ENCODE measurements at regions not wholly inside any gene's neighbourhood (a gene's known extent, or its start where the extent isn't known, plus 50 kb on each side); places are given as distances from the start of the nearest gene placed in this dataset.
A peak's percentile ranks its signal among the peaks of the same experiment; 100 is the strongest.

DNA sequence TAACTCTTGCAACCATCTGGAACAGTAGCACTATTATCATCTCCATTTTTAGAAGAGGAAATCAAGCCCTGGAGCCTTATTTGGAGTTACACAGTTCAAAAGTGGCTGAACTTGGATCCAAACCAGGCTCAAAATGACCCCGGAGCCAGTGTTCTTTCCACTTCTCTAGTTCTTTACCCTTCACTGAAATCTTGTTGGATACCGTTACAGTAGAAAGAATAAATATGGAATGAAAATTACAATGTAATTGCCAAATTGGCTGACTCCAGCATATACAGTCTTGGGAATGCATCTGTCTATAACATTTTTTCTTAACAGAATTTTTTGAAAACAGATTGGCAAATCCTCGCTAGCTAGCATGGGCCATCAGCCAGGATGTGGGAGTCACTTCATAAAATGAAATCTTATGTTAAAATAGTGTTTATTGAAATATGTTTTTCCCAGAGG, 261.4 kb downstream of the CTH start:
- Histone ChIP-seq H3K79me2 (ENCODE audit: insufficient read depth, low read length) (no peaks in the 10 kb centered on the region), H3K4me2 (ENCODE audit: insufficient read depth, low read length) (no peak overlapping the region), H3K36me3 (ENCODE audit: insufficient read depth, low read length) (no peaks in the 10 kb centered on the region), H2AFZ (ENCODE audit: low read length) (no peak overlapping the region), H3K9me3 (ENCODE audit: low read depth, low read length) (no peaks in the 10 kb centered on the region), H4K20me1 (ENCODE audit: insufficient read depth, low read length) (no peaks in the 10 kb centered on the region), H3K4me3 (ENCODE audit: insufficient read depth, low read length) (no peak overlapping the region), H3K27ac (ENCODE audit: low read depth, low read length) (no peak overlapping the region), H3K4me1 (ENCODE audit: insufficient read depth, low read length) (no peaks in the 10 kb centered on the region), H3K27me3 (ENCODE audit: insufficient read depth, low read length) (no peaks in the 10 kb centered on the region)
- TF ChIP-seq, protein P1, sequence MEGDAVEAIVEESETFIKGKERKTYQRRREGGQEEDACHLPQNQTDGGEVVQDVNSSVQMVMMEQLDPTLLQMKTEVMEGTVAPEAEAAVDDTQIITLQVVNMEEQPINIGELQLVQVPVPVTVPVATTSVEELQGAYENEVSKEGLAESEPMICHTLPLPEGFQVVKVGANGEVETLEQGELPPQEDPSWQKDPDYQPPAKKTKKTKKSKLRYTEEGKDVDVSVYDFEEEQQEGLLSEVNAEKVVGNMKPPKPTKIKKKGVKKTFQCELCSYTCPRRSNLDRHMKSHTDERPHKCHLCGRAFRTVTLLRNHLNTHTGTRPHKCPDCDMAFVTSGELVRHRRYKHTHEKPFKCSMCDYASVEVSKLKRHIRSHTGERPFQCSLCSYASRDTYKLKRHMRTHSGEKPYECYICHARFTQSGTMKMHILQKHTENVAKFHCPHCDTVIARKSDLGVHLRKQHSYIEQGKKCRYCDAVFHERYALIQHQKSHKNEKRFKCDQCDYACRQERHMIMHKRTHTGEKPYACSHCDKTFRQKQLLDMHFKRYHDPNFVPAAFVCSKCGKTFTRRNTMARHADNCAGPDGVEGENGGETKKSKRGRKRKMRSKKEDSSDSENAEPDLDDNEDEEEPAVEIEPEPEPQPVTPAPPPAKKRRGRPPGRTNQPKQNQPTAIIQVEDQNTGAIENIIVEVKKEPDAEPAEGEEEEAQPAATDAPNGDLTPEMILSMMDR (IDR thresholded peaks at IDR 0.05; ENCODE audit: extremely low read depth, low read depth, low read length): no peak
- DNase-seq (ENCODE audit: insufficient read length, low spot score, missing footprints): no peak

DNA sequence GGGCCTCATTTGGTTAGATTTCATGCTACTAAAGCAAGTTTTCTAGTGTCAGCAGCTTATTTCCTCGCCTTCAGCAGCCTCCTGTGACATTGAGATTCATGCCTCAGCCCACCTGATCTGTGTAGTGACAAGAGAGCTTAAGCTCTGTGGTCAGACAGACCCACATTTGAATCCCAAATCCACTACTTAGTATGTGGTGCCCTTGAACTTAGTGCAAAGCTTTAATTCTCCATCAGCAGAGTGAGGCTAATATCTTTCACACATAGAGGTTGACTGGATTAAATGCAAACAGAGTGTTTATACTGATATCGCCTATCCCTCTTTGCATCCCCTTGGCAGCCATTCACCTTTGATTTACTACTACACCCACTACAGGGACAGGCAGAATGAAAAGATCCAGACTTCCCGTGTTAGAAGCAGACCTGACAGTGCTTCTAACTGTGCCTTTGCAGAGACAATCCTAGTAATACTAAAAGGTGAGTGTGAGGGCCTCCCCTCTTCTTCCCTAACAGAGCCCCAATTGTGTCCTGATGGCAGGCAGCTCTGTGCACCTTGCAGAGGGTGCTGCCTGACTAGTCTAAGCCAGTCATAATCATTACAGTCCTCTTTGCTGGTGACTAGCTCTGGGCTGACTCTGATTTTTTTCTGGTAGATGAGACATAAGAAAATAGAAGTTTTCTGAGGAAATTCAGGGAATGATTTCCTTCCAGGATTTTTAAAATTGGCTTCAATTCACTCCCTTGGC, 264.0 kb downstream of the CTH start:
- H2AFZ ChIP-seq (ENCODE audit: low read length): no peak overlapping the region
- DNase-seq (ENCODE audit: insufficient read length, low spot score, missing footprints): no peak
- H3K4me3 ChIP-seq (ENCODE audit: insufficient read depth, low read length): no peak overlapping the region
- H3K27ac ChIP-seq (ENCODE audit: low read depth, low read length): no peak overlapping the region
- no peaks in the 10 kb centered on the region for H3K27me3 ChIP-seq (ENCODE audit: insufficient read depth, low read length)
- no peaks in the 10 kb centered on the region for H3K36me3 ChIP-seq (ENCODE audit: insufficient read depth, low read length)
- H3K79me2 ChIP-seq (ENCODE audit: insufficient read depth, low read length): no peaks in the 10 kb centered on the region
- H3K9me3 ChIP-seq (ENCODE audit: low read depth, low read length): no peaks in the 10 kb centered on the region
- TF ChIP-seq, protein P1 (IDR thresholded peaks at IDR 0.05; ENCODE audit: extremely low read depth, low read depth, low read length): no peak
- H4K20me1 ChIP-seq (ENCODE audit: insufficient read depth, low read length): no peaks in the 10 kb centered on the region
- no peak overlapping the region for H3K4me2 ChIP-seq (ENCODE audit: insufficient read depth, low read length)
- no peaks in the 10 kb centered on the region for H3K4me1 ChIP-seq (ENCODE audit: insufficient read depth, low read length)

DNA sequence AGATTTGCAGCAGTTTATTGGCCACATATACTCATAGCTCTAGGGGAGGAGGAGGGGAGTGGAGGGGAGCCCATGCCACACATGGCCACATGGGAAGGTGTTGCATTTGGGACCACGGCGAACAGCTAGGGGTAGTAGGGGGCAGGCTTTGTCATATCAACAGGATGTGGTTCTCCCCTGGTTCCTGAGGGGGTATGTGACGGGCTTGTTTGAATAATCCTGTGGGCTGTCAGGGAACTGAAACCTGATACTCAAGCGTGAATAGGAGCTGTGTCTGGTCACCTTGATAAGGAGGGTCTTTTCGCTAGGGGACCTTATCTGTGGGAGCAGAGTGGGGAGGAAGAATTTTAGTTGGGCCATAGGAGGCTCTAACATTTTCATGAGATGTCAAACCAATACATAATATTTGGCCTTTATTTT, 264.7 kb downstream of the CTH start:
- Histone ChIP-seq H3K4me3 (ENCODE audit: insufficient read depth, low read length) (no peak overlapping the region), H3K27ac (ENCODE audit: low read depth, low read length) (no peak overlapping the region), H3K36me3 (ENCODE audit: insufficient read depth, low read length) (no peaks in the 10 kb centered on the region), H2AFZ (ENCODE audit: low read length) (no peak overlapping the region), H3K4me1 (ENCODE audit: insufficient read depth, low read length) (no peaks in the 10 kb centered on the region), H3K27me3 (ENCODE audit: insufficient read depth, low read length) (no peaks in the 10 kb centered on the region), H3K79me2 (ENCODE audit: insufficient read depth, low read length) (no peaks in the 10 kb centered on the region), H4K20me1 (ENCODE audit: insufficient read depth, low read length) (no peaks in the 10 kb centered on the region), H3K9me3 (ENCODE audit: low read depth, low read length) (no peaks in the 10 kb centered on the region), H3K4me2 (ENCODE audit: insufficient read depth, low read length) (no peak overlapping the region)
- TF ChIP-seq, protein P1 (IDR thresholded peaks at IDR 0.05; ENCODE audit: extremely low read depth, low read depth, low read length): no peak
- DNase-seq (ENCODE audit: insufficient read length, low spot score, missing footprints): no peak

DNA sequence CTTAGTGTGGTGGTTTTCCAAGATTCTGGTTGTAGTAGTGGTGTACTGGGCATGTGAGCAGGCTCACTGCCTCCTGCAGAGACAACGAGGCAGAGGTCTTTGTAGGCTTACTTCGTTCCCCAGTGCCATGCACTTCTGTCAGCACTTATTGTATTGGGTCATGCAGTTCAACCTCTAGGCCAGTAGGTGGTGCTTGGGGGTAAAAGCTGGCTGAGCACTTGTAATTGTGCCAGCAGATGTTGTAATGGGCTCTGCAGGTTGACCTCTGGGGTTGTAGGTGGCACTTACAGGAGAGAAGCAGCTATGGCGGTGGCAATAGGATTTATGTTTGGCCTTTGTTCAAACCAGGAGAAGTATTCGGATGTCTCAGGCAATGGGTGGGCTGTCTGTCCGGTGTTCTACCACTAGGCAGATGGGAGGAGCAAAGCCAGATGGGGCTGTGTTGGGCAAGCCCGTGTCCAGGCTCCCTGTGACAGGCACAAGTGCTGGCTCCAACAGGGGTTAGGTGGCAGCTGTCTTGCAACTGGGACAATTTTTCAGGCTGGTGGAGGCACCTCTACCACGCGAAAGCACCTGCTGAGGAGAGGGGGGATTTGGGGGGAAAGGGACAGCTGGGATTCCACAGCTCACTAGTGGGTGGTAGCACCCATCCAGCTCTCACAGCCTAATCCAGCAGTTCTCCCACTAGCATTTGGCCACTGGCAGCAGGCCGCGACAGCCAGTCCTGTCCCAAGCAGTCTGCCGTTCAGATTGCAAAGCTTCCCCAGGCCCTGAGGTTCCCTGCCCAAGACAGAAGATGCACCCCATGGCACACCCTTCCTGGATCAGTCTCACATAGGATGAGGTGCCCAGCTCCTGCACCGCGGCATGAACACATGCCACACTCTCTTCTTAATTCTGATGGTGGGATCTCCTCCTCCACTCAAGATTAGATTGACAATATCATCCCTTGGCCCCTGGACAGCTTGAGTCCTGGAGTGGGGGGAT, 274.5 kb downstream of the CTH start:
- H2AFZ ChIP-seq (ENCODE audit: low read length): no peak overlapping the region
- no peaks in the 10 kb centered on the region for H3K79me2 ChIP-seq (ENCODE audit: insufficient read depth, low read length)
- peak; percentile 15 for DNase-seq (ENCODE audit: insufficient read length, low spot score, missing footprints)
- TF ChIP-seq, protein P1 (IDR thresholded peaks at IDR 0.05; ENCODE audit: extremely low read depth, low read depth, low read length): peak; percentile 78
- no peak overlapping the region for H3K27ac ChIP-seq (ENCODE audit: low read depth, low read length)
- H3K4me1 ChIP-seq (ENCODE audit: insufficient read depth, low read length): no peaks in the 10 kb centered on the region
- no peaks in the 10 kb centered on the region for H3K36me3 ChIP-seq (ENCODE audit: insufficient read depth, low read length)
- no peaks in the 10 kb centered on the region for H4K20me1 ChIP-seq (ENCODE audit: insufficient read depth, low read length)
- no peaks in the 10 kb centered on the region for H3K9me3 ChIP-seq (ENCODE audit: low read depth, low read length)
- H3K27me3 ChIP-seq (ENCODE audit: insufficient read depth, low read length): no peaks in the 10 kb centered on the region
- no peak overlapping the region for H3K4me2 ChIP-seq (ENCODE audit: insufficient read depth, low read length)
- no peak overlapping the region for H3K4me3 ChIP-seq (ENCODE audit: insufficient read depth, low read length)

All from osteoblast (primary cell).